SK-N-SH treated with all-trans-retinoic acid at 6 μM for 48 hours (cell line): ENCODE measurements at regions not wholly inside any gene's neighbourhood (a gene's known extent, or its start where the extent isn't known, plus 50 kb on each side); places are given as distances from the start of the nearest gene placed in this dataset.

Experiments used
- ATAC-seq: fragments of 200-7000 bp; cut with Tn5 transposase; 3 replicates; pipeline ENCODE4 v1.9.1; 2020; ENCODE audit warnings: mild to moderate bottlenecking, moderate library complexity
- ARNTL ChIP-seq: fragments of 450-650 bp; formaldehyde crosslinking; IDR thresholded peaks from 2 replicates; pipeline ENCODE4 v1.5.0; 2020; ENCODE audit warnings: low read depth, mild to moderate bottlenecking, moderate library complexity, borderline replicate concordance
- BACH2 ChIP-seq: fragments of 250-450 bp; sonication (Bioruptor Pico); IDR thresholded peaks from 2 replicates; pipeline ENCODE4 v1.9.0; 2021; ENCODE audit warnings: mild to moderate bottlenecking, borderline replicate concordance
- CREB5 ChIP-seq: fragments of 250-450 bp; sonication (Bioruptor Pico); IDR thresholded peaks from 2 replicates; pipeline ENCODE4 v1.5.1; 2020; ENCODE audit warnings: low read depth, mild to moderate bottlenecking, moderate library complexity
- CSDC2 ChIP-seq: fragments of 250-450 bp; sonication (Bioruptor Pico); IDR thresholded peaks from 2 replicates; pipeline ENCODE4 v1.5.0; 2020; ENCODE audit warnings: mild to moderate bottlenecking, moderate library complexity
- CSRNP3 ChIP-seq: fragments of 250-450 bp; sonication (Bioruptor Pico); IDR thresholded peaks from 2 replicates; pipeline ENCODE4 v1.5.1; 2021; ENCODE audit warnings: mild to moderate bottlenecking, moderate library complexity
- ESRRG ChIP-seq: fragments of 250-450 bp; sonication (Bioruptor Pico); IDR thresholded peaks from 2 replicates; pipeline ENCODE4 v1.6.1; 2021; ENCODE audit warnings: mild to moderate bottlenecking
- GLIS3 ChIP-seq: fragments of 250-450 bp; sonication (Bioruptor Pico); IDR thresholded peaks from 2 replicates; pipeline ENCODE4 v1.5.0; 2020; ENCODE audit warnings: mild to moderate bottlenecking, moderate library complexity
- ISL1 ChIP-seq: fragments of 250-450 bp; sonication (Bioruptor Pico); IDR thresholded peaks from 2 replicates; pipeline ENCODE4 v2.1.2; 2022; ENCODE audit warnings: mild to moderate bottlenecking, moderate library complexity
- OSR1 ChIP-seq: fragments of 250-450 bp; sonication (Bioruptor Pico); IDR thresholded peaks from 2 replicates; pipeline ENCODE4 v1.8.0; 2022; ENCODE audit warnings: moderate library complexity, mild to moderate bottlenecking, inconsistent platforms
- PATZ1 ChIP-seq: fragments of 250-450 bp; sonication (Bioruptor Pico); IDR thresholded peaks from 2 replicates; pipeline ENCODE4 v1.8.0; 2020; ENCODE audit warnings: mild to moderate bottlenecking, moderate library complexity, borderline replicate concordance
- POU6F1 ChIP-seq: fragments of 250-450 bp; sonication (Bioruptor Pico); IDR thresholded peaks from 2 replicates; pipeline ENCODE4 v1.8.0; 2021; ENCODE audit warnings: low read depth, mild to moderate bottlenecking, moderate library complexity, borderline replicate concordance
- PPARA ChIP-seq: fragments of 250-450 bp; sonication (Bioruptor Pico); IDR thresholded peaks from 2 replicates; pipeline ENCODE4 v1.5.0; 2020; ENCODE audit warnings: mild to moderate bottlenecking, borderline replicate concordance
- RARB ChIP-seq: fragments of 250-450 bp; sonication (Bioruptor Pico); IDR thresholded peaks from 2 replicates; pipeline ENCODE4 v1.8.0; 2021; ENCODE audit warnings: mild to moderate bottlenecking, moderate library complexity
- SNAI2 ChIP-seq: fragments of 250-450 bp; sonication (Bioruptor Pico); IDR thresholded peaks from 2 replicates; pipeline ENCODE4 v1.5.0; 2020; ENCODE audit warnings: mild to moderate bottlenecking, moderate library complexity
- TCF4 ChIP-seq: fragments of 250-450 bp; sonication (Bioruptor Pico); IDR thresholded peaks from 2 replicates; pipeline ENCODE4 v1.8.0; 2021; ENCODE audit warnings: mild to moderate bottlenecking, moderate library complexity, borderline replicate concordance
- TOX ChIP-seq: fragments of 250-450 bp; sonication (Bioruptor Pico); IDR thresholded peaks from 2 replicates; pipeline ENCODE4 v1.8.0; 2021; ENCODE audit warnings: mild to moderate bottlenecking, moderate library complexity, borderline replicate concordance
- TSHZ2 ChIP-seq: fragments of 250-450 bp; sonication (Bioruptor Pico); IDR thresholded peaks from 2 replicates; pipeline ENCODE4 v1.5.0; 2020; ENCODE audit warnings: mild to moderate bottlenecking, moderate library complexity
- ZC3H10 ChIP-seq: fragments of 250-450 bp; sonication (Bioruptor Pico); IDR thresholded peaks from 2 replicates; pipeline ENCODE4 v1.5.1; 2021; ENCODE audit warnings: mild to moderate bottlenecking, moderate library complexity
- ZFP3 ChIP-seq: fragments of 250-450 bp; sonication (Bioruptor Pico); IDR thresholded peaks from 2 replicates; pipeline ENCODE4 v1.5.0; 2020; ENCODE audit warnings: mild to moderate bottlenecking, moderate library complexity
- ZFP30 ChIP-seq: fragments of 450-650 bp; formaldehyde crosslinking; IDR thresholded peaks from 2 replicates; pipeline ENCODE4 v1.5.0; 2022; ENCODE audit warnings: mild to moderate bottlenecking, moderate library complexity
- ZNF565 ChIP-seq: fragments of 450-650 bp; formaldehyde crosslinking; conservative IDR thresholded peaks from 2 replicates; pipeline ENCODE4 v1.5.0; 2020; ENCODE audit warnings: low read depth, mild to moderate bottlenecking, moderate library complexity
- ZNF70 ChIP-seq: fragments of 450-650 bp; formaldehyde crosslinking; IDR thresholded peaks from 2 replicates; pipeline ENCODE4 v1.5.0; 2020; ENCODE audit warnings: mild to moderate bottlenecking, moderate library complexity
- ZNF8 ChIP-seq: fragments of 450-650 bp; formaldehyde crosslinking; IDR thresholded peaks from 2 replicates; pipeline ENCODE4 v1.5.0; 2020; ENCODE audit warnings: mild to moderate bottlenecking, moderate library complexity

GRCh38 chr2:105691947-105692390, 52.7 kb upstream of the NCK2 start:
- ATAC-seq: no peak
- TF ChIP-seq POU6F1 (CRISPR knock-in tag): no peak
- no peak for TF ChIP-seq GLIS3 (CRISPR knock-in tag)
- no peak for TF ChIP-seq ZNF565 (CRISPR knock-in tag)
- TF ChIP-seq ZNF8 (CRISPR knock-in tag): no peak
- no peak for TF ChIP-seq ISL1 (CRISPR knock-in tag)
- TF ChIP-seq ARNTL (CRISPR knock-in tag): no peak
- TF ChIP-seq PATZ1: no peak
- TF ChIP-seq OSR1: no peak
- no peak for TF ChIP-seq BACH2 (CRISPR knock-in tag)
- no peak for TF ChIP-seq ZFP30 (CRISPR knock-in tag)

GRCh38 chr2:105690566-105690965, 54.1 kb upstream of the NCK2 start:
- ATAC-seq: no peak
- TF ChIP-seq ZFP3 (CRISPR knock-in tag): no peak
- no peak for TF ChIP-seq ISL1 (CRISPR knock-in tag)
- TF ChIP-seq POU6F1 (CRISPR knock-in tag): no peak
- no peak for TF ChIP-seq TSHZ2 (CRISPR knock-in tag)
- TF ChIP-seq RARB (CRISPR knock-in tag): no peak
- no peak for TF ChIP-seq ARNTL (CRISPR knock-in tag)
- no peak for TF ChIP-seq GLIS3 (CRISPR knock-in tag)
- no peak for TF ChIP-seq ZNF565 (CRISPR knock-in tag)
- TF ChIP-seq CREB5 (CRISPR knock-in tag): no peak
- TF ChIP-seq TOX: no peak
- TF ChIP-seq CSDC2: no peak
- no peak for TF ChIP-seq ZC3H10
- TF ChIP-seq ZNF8 (CRISPR knock-in tag): no peak
- TF ChIP-seq TCF4 (CRISPR knock-in tag): no peak
- TF ChIP-seq SNAI2 (CRISPR knock-in tag): no peak
- no peak for TF ChIP-seq ESRRG (CRISPR knock-in tag)
- no peak for TF ChIP-seq BACH2 (CRISPR knock-in tag)

GRCh38 chr2:105689484-105689883, 55.2 kb upstream of the NCK2 start:
- no peak for ATAC-seq
- TF ChIP-seq ESRRG (CRISPR knock-in tag) (no peak), ARNTL (CRISPR knock-in tag) (no peak), ZC3H10 (no peak), ZNF8 (CRISPR knock-in tag) (no peak), OSR1 (no peak), RARB (CRISPR knock-in tag) (no peak), PATZ1 (no peak), SNAI2 (CRISPR knock-in tag) (no peak), TCF4 (CRISPR knock-in tag) (no peak), CSRNP3 (CRISPR knock-in tag) (no peak), PPARA (CRISPR knock-in tag) (no peak), ZNF70 (CRISPR knock-in tag) (no peak), TOX (no peak), GLIS3 (CRISPR knock-in tag) (no peak)
